ENCODE measurements at regions not wholly inside any gene's neighbourhood (a gene's known extent, or its start where the extent isn't known, plus 50 kb on each side); places are given as distances from the start of the nearest gene placed in this dataset.
"Not testable (repeated sequence)": the region's sequence is repeated elsewhere in the genome, so short reads cannot be mapped to it uniquely, and the experiment has no call there.

- no peak for DNase-seq (ENCODE audit: low spot score)
These were observed 82.9 kb upstream of the APBB1IP start for GRCh38 chr10:26355241-26355640.

DNA sequence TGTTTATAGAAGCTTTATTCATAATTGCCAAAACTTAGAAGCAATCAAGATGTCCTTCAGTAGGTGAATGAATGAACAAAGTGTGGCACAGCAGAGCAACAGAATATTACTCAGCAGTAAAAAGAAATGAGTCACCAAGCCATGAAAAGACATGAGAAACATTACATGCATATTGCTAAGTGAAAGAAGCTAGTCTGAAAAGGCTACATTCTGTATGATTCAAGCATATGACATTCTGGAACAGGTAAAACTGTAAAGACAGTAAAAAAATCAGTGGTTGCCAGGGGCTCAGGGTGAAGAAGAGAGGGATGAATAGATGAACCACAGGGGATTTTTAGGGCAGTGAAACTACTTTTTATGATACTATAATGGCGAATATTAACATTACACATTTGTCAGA, 80.9 kb upstream of the APBB1IP start:
- DNase-seq (ENCODE audit: low spot score), result no peak

- DNase-seq (ENCODE audit: low spot score), result no peak
These were observed 80.1 kb upstream of the APBB1IP start for GRCh38 chr10:26358071-26358470.

GRCh38 chr10:26359670-26360069, 78.5 kb upstream of the APBB1IP start:
- DNase-seq (ENCODE audit: low spot score), result no peak

GRCh38 chr10:26361351-26361750, 76.8 kb upstream of the APBB1IP start:
- no peak for DNase-seq (ENCODE audit: low spot score)

DNA sequence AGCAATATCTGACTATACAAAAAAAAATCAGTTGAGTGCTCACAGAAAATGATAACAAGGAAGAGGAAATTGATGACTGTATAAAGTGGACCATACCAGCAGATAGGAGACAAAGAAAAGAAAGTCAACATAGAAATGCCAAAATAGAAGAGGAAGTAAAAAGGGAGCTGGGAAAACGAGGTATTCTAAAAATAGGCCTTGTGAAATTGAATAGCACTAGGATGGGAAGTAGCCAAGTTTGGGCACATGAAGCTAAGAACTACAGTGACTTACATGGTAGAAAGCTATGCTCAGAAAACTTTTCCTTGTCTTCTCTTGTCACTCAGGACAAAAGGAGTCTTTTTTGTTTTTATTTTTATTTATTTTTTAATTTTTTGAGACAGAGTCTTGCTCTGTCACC, 76.2 kb upstream of the APBB1IP start:
- no peak for DNase-seq (ENCODE audit: low spot score)

DNA sequence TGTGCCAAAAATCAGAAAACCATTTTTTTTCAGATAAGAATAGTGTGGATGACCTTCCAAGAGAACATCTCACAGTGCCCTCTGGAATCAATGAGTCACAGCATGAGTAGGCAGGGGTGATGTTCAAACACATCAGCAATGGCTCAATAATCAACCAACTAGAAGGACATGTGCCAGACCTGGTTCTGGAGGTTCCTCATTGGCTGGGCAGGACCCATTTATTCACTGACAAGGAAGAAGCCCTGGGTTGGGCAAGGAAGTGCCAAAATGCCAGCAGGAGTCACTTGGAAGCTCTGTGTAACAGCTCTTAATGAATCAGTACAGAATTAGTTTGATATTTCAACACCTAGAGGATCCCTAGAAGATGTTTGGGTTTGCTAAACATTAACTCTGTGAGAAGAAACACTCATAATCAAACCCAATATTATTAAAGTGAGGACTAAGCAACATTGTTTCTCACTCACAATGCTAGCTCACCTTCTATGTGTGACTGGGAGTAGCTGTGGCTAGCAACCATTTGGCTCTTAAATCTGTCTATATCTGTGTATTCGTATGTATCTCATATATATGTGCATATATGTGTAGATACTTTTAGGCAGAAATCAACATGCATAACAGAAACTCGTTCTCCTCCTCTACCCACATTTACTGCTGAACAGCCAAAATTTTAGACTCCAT, 72.3 kb upstream of the APBB1IP start:
- DNase-seq (ENCODE audit: low spot score), result no peak

GRCh38 chr10:26367035-26367434, 71.1 kb upstream of the APBB1IP start:
- not testable (repeated sequence) for DNase-seq (ENCODE audit: low spot score)

- peak; percentile 8 for DNase-seq (ENCODE audit: low spot score)
These were observed 70.4 kb upstream of the APBB1IP start for GRCh38 chr10:26367771-26368170.

- DNase-seq (ENCODE audit: low spot score), result no peak
These were observed 69.7 kb upstream of the APBB1IP start for GRCh38 chr10:26368463-26368862.

GRCh38 chr10:26372513-26373354, 65.4 kb upstream of the APBB1IP start:
- no peak for DNase-seq (ENCODE audit: low spot score)

GRCh38 chr10:26374426-26374825, 63.7 kb upstream of the APBB1IP start:
- DNase-seq (ENCODE audit: low spot score), result no peak

GRCh38 chr10:26377224-26377810, 60.8 kb upstream of the APBB1IP start:
- DNase-seq (ENCODE audit: low spot score), result not testable (repeated sequence)

DNA sequence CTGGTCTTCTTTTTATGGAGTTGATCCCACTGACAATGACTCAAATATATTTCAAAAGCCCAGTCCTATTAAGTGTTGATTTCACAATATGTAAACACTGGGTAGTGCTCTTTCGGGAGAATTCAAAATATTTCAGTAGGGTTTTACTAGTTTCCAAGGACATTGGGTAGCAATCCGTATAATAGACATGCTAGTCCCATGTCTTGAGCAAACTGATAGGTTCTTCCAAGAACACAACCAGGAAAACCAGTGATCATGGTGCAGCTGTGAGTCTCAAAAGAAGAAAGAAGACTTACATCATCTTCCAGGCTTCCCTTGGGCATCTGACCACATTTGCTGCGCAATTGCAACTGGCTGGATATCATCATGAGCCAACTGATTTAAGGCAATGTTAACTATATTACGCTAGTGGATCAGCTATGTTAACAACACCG, 59.3 kb upstream of the APBB1IP start:
- DNase-seq (ENCODE audit: low spot score), result no peak

DNA sequence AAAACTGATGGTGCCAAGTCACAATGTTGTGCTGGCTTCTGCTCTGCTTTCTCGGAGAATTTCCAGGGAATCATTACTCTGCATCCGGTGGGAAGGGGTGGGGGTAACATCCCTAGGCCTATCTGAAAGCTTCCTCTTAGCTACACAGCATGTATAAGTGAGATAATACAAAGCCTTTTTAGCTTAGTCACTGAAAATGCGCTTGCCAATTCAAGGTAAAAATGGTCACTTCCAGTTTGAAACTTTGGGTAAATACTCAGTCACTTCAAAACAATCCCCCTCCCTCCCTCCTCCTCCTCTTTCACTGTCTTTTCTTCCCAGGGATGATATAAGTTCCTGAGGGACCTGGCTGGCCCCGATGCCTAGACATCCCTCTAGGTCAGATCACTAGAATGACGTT, 57.3 kb upstream of the APBB1IP start:
- no peak for DNase-seq (ENCODE audit: low spot score)

DNA sequence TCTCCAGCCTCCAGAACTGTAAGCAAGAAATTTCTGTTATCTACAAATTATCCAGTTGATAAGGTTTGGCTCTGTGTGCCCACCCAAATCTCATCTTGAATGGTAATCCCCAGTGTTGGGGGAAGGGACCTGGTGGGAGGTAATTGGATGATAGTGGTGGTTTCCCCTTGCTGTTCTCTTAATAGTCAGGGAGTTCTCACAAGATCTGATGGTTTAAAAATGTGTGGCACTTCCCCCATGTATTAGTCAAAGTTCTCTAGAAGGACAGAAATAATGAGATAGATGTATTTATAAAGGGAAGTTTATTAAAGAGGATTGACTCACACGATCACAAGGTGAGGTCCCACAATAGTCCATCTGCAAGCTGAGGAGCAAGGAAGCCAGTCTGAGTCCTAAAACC, 56.2 kb upstream of the APBB1IP start:
- DNase-seq (ENCODE audit: low spot score), result no peak

GRCh38 chr10:26384600-26384999, 53.5 kb upstream of the APBB1IP start:
- no peak for DNase-seq (ENCODE audit: low spot score)

DNA sequence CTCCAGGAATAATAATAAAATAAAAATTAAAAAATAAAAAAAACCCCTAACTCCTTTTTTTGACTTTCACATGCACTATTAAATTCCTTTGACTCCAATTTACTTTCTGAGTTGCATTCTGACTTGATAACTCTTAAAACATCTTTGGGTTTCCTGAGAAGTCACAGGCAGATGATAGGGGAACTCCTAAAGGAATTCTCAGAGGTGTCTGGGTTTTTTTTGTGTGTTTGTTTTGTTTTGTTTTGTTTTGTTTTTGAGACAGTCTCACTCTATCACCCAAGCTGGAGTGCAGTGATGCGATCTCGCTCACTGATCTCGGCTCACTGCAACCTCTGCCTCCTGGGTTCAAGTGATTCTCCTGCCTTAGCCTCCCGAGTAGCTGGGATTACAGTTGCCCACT, 52.7 kb upstream of the APBB1IP start:
- DNase-seq (ENCODE audit: low spot score), result no peak

GRCh38 chr10:26386781-26387180, 51.4 kb upstream of the APBB1IP start:
- DNase-seq (ENCODE audit: low spot score), result no peak
